GM12878 (cell line): ENCODE measurements at regions not wholly inside any gene's neighbourhood (a gene's known extent, or its start where the extent isn't known, plus 50 kb on each side); places are given as distances from the start of the nearest gene placed in this dataset.

Experiments used
- ATAC-seq: fragments of 200-7000 bp; cut with Tn5 transposase; 3 replicates; pipeline ENCODE4 v1.9.1; 2020; ENCODE audit warnings: mild to moderate bottlenecking, moderate library complexity
- BruUV-seq: library from RNA; stranded (reverse); fragments of 400-500 nt; replicated peaks from 2 replicates; lab custom pipeline; 2021; lab: Mats Ljungman, UMichigan
- CTCF ChIA-PET: fragments of 300-600 bp; sonication (Branson Sonifier 250); formaldehyde crosslinking; extraction: SDS; loops from one replicate; lab custom pipeline; 2021; ENCODE audit warnings: inconsistent platforms; lab: Yijun Ruan, JAX
- POLR2A ChIA-PET: fragments of 350-600 bp; formaldehyde crosslinking; extraction: SDS; loops from one replicate; lab custom pipeline; 2021; ENCODE audit warnings: inconsistent platforms; lab: Charles Lee
- RAD21 ChIA-PET: fragments of 300-600 bp; sonication (Branson Sonifier 250); formaldehyde crosslinking; loops from one replicate; lab custom pipeline; 2023; ENCODE audit warnings: antibody characterized with exemption; ENCODE audit not compliant: unreplicated experiment; lab: Charles Lee
- SMC1A ChIA-PET: fragments of 300-600 bp; sonication (Branson Sonifier 250); formaldehyde crosslinking; loops from one replicate; lab custom pipeline; 2023; ENCODE audit not compliant: unreplicated experiment, uncharacterized antibody; lab: Charles Lee
- DNase-seq: peaks from one replicate; pipeline ENCODE4 v3.0.0-alpha.2; 2011; ENCODE audit warnings: low read depth, low spot score
- FAIRE-seq: peaks from 3 replicates; lab custom pipeline; 2011; peaks lifted over from hg19 to GRCh38; lab: Jason Lieb, UNC
- H2AFZ ChIP-seq: 2 replicates; pipeline ENCODE4 v1.6.0; 2011; ENCODE audit warnings: low read depth, low read length, control low read depth; ENCODE audit not compliant: control insufficient read depth
- H3K27ac ChIP-seq: 2 replicates; pipeline ENCODE4 v1.5.1; 2011; ENCODE audit warnings: control low read depth; ENCODE audit not compliant: control insufficient read depth, insufficient read depth
- H3K27me3 ChIP-seq, 2 experiments: replicated peaks in 1 of 2; 2 replicates each; pipeline versions ENCODE4 v1.6.0 to v1.6.1; 2011; ENCODE audit warnings: low read length in 1 of 2; ENCODE audit not compliant: control insufficient read depth in 2 of 2, insufficient read depth in 2 of 2
- H3K36me3 ChIP-seq, 2 experiments: 2 replicates each; pipeline ENCODE4 v1.5.1; 2011; ENCODE audit warnings: low read length in 1 of 2; ENCODE audit not compliant: control insufficient read depth in 2 of 2, insufficient read depth in 2 of 2
- H3K4me1 ChIP-seq: 2 replicates; pipeline ENCODE4 v1.6.1; 2011; ENCODE audit warnings: mild to moderate bottlenecking, low read length, moderate library complexity, mixed read lengths; ENCODE audit not compliant: control insufficient read depth, insufficient read depth
- H3K4me2 ChIP-seq: 2 replicates; pipeline ENCODE4 v1.6.0; 2011; ENCODE audit warnings: control low read depth; ENCODE audit not compliant: control insufficient read depth, insufficient read depth
- H3K4me3 ChIP-seq: fragments of 200-600 bp; sonication (generic); 2 replicates; pipeline ENCODE4 v1.5.1; 2016
- H3K79me2 ChIP-seq: 2 replicates; pipeline ENCODE4 v1.6.0; 2011; ENCODE audit warnings: low read length; ENCODE audit not compliant: control insufficient read depth, insufficient read depth
- H3K9ac ChIP-seq: 2 replicates; pipeline ENCODE4 v1.8.0; 2011; ENCODE audit warnings: low read length, control low read depth, mixed read lengths; ENCODE audit not compliant: control insufficient read depth, insufficient read depth
- H3K9me3 ChIP-seq: replicated peaks from 3 replicates; pipeline ENCODE4 v1.5.1; 2011; ENCODE audit warnings: mild to moderate bottlenecking, low read length; ENCODE audit not compliant: control insufficient read depth, insufficient read depth
- H4K20me1 ChIP-seq: 2 replicates; pipeline ENCODE4 v1.6.0; 2011; ENCODE audit not compliant: control insufficient read depth, insufficient read depth
- ATF7 ChIP-seq: fragments of 450-650 bp; IDR thresholded peaks from 2 replicates; pipeline ENCODE4 v1.6.1; 2016; ENCODE audit warnings: low read depth, mild to moderate bottlenecking
- BHLHE40 ChIP-seq, 2 experiments: fragments of 450-650 bp in 1 of 2; IDR thresholded peaks; 2 replicates each; pipeline ENCODE4 v1.6.1; 2011 to 2017; ENCODE audit warnings: low read depth in 2 of 2, borderline replicate concordance in 1 of 2, improper control_type of control experiment in 1 of 2, low read length in 1 of 2, mild to moderate bottlenecking in 1 of 2
- NFIC ChIP-seq: IDR thresholded peaks from 2 replicates; pipeline ENCODE4 v1.6.1; 2012; ENCODE audit warnings: low read depth, mild to moderate bottlenecking, inconsistent platforms, low read length, moderate library complexity
- RAD21 ChIP-seq: IDR thresholded peaks from 2 replicates; pipeline ENCODE4 v1.6.1; 2011; ENCODE audit warnings: mild to moderate bottlenecking, low read depth, low read length, moderate library complexity; ENCODE audit not compliant: insufficient read depth
- RUNX3 ChIP-seq: IDR thresholded peaks from 2 replicates; pipeline ENCODE4 v1.6.1; 2012; ENCODE audit warnings: low read length, inconsistent platforms
- SMAD1 ChIP-seq: fragments of 450-650 bp; IDR thresholded peaks from 2 replicates; pipeline ENCODE4 v1.6.1; 2018; ENCODE audit warnings: mild to moderate bottlenecking, low read depth; ENCODE audit not compliant: partially characterized antibody
- SMAD5 ChIP-seq: IDR thresholded peaks from 2 replicates; pipeline ENCODE4 v1.6.1; 2016; ENCODE audit warnings: antibody characterized with exemption, low read depth
- SPI1 ChIP-seq: IDR thresholded peaks from 2 replicates; pipeline ENCODE4 v1.6.1; 2011; ENCODE audit warnings: low read depth, mild to moderate bottlenecking, low read length, moderate library complexity, borderline replicate concordance; ENCODE audit not compliant: insufficient read depth
- STAT1 ChIP-seq: fragments of 450-650 bp; conservative IDR thresholded peaks from 2 replicates; pipeline ENCODE4 v1.6.1; 2014; ENCODE audit warnings: antibody characterized with exemption, mild to moderate bottlenecking
- TAF1 ChIP-seq: IDR thresholded peaks from 2 replicates; pipeline ENCODE4 v1.6.1; 2011; ENCODE audit warnings: mild to moderate bottlenecking, low read depth, low read length, borderline replicate concordance
- TARDBP ChIP-seq: IDR thresholded peaks from 2 replicates; pipeline ENCODE4 v1.6.1; 2016; ENCODE audit warnings: borderline replicate concordance
- WRNIP1 ChIP-seq: IDR thresholded peaks from 2 replicates; pipeline ENCODE4 v1.6.1; 2011; ENCODE audit warnings: low read depth, low read length, improper control_type of control experiment, borderline replicate concordance
- YBX1 ChIP-seq: fragments of 450-650 bp; IDR thresholded peaks from 2 replicates; pipeline ENCODE4 v1.6.1; 2016; ENCODE audit warnings: antibody characterized with exemption
- YY1 ChIP-seq: IDR thresholded peaks from 2 replicates; pipeline ENCODE4 v1.6.1; 2011; ENCODE audit warnings: low read depth, mild to moderate bottlenecking, low read length
- ZBED1 ChIP-seq: IDR thresholded peaks from 2 replicates; pipeline ENCODE4 v1.6.1; 2016; ENCODE audit warnings: borderline replicate concordance
- ZNF384 ChIP-seq: IDR thresholded peaks from 2 replicates; pipeline ENCODE4 v1.6.1; 2012; ENCODE audit warnings: low read depth, mild to moderate bottlenecking, low read length, improper control_type of control experiment, borderline replicate concordance
- WGBS: methylation state at CpG from one replicate; pipeline ENCODE4 v1.1.6; 2016; ENCODE audit warnings: low lambda C conversion rate; ENCODE audit not compliant: insufficient replicate concordance, insufficient coverage; ENCODE audit errors: missing lambda C conversion rate; 5-methylcytosine and 5-hydroxymethylcytosine counted together
- in situ Hi-C: fragments of 300-500 bp; cut with MboI; formaldehyde crosslinking; loops from 9 replicates; pipeline ENCODE4 v1.14.3; 2018; ENCODE audit warnings: mixed read lengths
- intact Hi-C: fragments of 100-400 bp; cut with micrococcal nuclease; formaldehyde crosslinking; loops from one replicate; pipeline ENCODE4 v1.14.2; 2022; ENCODE audit not compliant: unreplicated experiment
- TF ChIP-seq, protein P1 (sequence below): fragments of 450-650 bp; IDR thresholded peaks from 2 replicates; pipeline ENCODE4 v1.6.1; 2017; ENCODE audit warnings: borderline replicate concordance
- TF ChIP-seq, protein P2 (sequence below): IDR thresholded peaks from 2 replicates; pipeline ENCODE4 v1.6.1; 2012; ENCODE audit warnings: low read length, inconsistent platforms
- TF ChIP-seq, protein P3 (sequence below): fragments of 450-650 bp; IDR thresholded peaks from 2 replicates; pipeline ENCODE4 v1.6.1; 2017; ENCODE audit warnings: low read depth, mild to moderate bottlenecking, moderate library complexity
- TF ChIP-seq, protein P4 (sequence below), 3 experiments: IDR thresholded peaks in 2 of 3; conservative IDR thresholded peaks in 1 of 3; 2 replicates each; pipeline ENCODE4 v1.5.1; 2011; ENCODE audit warnings: low read depth in 3 of 3, low read length in 3 of 3, mild to moderate bottlenecking in 3 of 3, control low read depth in 2 of 3, moderate library complexity in 2 of 3, inconsistent platforms in 1 of 3, mixed read lengths in 1 of 3; ENCODE audit not compliant: control insufficient read depth in 2 of 3, insufficient read depth in 1 of 3; ENCODE audit errors: extremely low read depth in 1 of 3

DNA sequence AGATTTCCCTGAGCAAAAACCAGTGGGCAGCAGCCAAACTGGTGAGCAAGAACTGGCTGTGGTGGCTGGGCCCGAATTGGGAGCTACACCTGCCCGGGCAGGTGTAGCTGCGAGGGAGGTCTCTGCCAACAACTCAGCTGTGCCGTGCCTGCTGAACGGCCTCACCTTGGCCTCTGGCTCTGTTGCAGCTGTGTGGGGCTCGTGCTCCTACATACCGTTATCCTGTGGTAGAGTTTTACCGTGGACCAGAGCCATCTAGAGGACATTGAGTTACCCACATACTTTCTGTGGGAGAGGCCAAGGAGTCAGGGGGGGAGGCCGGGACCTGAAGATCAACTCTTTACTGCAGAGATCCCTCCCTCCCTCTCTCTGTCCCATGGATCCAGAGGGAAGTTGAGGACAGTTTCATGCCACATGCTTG is 113.2 kb downstream of the TM9SF2 start:
- no peaks in the 10 kb centered on the region; the same call in 1 of the 2 replicates for H3K79me2 ChIP-seq
- no peak overlapping the region for H3K27ac ChIP-seq
- no peak overlapping the region for H2AFZ ChIP-seq
- no peak for DNase-seq
- ChIA-PET CTCF (interaction anchor here (0.6 to 2.6 kb wide), 10 partner anchors 8 to 1588 kb away, joined by 3 to 14 read pairs (median 4); partner anchors contain the start of gene CLYBL), RAD21 (interaction anchor here (1.3 kb wide), 1 partner anchor 12 kb away, joined by 4 read pairs; no protein-coding TSS in a partner anchor), POLR2A (interaction anchor here (0.5 kb wide), 1 partner anchor 142 kb away, joined by 8 read pairs; no protein-coding TSS in a partner anchor), SMC1A (interaction anchor here (1.1 kb wide), 1 partner anchor 109 kb away, joined by 3 read pairs; no protein-coding TSS in a partner anchor)
- H3K4me1 ChIP-seq = no peaks in the 10 kb centered on the region
- no peaks in the 10 kb centered on the region for H3K9me3 ChIP-seq
- 32% methylated on average over 9 of the region's 9 CpGs for WGBS
- H3K36me3 ChIP-seq = no peaks in the 10 kb centered on the region
- no peak overlapping the region for H3K4me3 ChIP-seq
- no peak overlapping the region for H3K4me2 ChIP-seq
- BruUV-seq = no TSS peak
- H4K20me1 ChIP-seq = no peaks in the 10 kb centered on the region
- H3K9ac ChIP-seq = no peak overlapping the region
- no peaks in the 10 kb centered on the region for H3K27me3 ChIP-seq
- intact Hi-C loops (no loop called here), in situ Hi-C loops (no loop called here)
- FAIRE-seq = no peak
- ATAC-seq = peak; percentile 88
- no peak for TF ChIP-seq ZNF384
- TF ChIP-seq, protein P1, sequence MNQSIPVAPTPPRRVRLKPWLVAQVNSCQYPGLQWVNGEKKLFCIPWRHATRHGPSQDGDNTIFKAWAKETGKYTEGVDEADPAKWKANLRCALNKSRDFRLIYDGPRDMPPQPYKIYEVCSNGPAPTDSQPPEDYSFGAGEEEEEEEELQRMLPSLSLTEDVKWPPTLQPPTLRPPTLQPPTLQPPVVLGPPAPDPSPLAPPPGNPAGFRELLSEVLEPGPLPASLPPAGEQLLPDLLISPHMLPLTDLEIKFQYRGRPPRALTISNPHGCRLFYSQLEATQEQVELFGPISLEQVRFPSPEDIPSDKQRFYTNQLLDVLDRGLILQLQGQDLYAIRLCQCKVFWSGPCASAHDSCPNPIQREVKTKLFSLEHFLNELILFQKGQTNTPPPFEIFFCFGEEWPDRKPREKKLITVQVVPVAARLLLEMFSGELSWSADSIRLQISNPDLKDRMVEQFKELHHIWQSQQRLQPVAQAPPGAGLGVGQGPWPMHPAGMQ = no peak
- peak; percentile 32; the same call in 1 of the 2 replicates for TF ChIP-seq RUNX3
- TF ChIP-seq, protein P2, sequence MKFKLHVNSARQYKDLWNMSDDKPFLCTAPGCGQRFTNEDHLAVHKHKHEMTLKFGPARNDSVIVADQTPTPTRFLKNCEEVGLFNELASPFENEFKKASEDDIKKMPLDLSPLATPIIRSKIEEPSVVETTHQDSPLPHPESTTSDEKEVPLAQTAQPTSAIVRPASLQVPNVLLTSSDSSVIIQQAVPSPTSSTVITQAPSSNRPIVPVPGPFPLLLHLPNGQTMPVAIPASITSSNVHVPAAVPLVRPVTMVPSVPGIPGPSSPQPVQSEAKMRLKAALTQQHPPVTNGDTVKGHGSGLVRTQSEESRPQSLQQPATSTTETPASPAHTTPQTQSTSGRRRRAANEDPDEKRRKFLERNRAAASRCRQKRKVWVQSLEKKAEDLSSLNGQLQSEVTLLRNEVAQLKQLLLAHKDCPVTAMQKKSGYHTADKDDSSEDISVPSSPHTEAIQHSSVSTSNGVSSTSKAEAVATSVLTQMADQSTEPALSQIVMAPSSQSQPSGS = no peak
- no peak for TF ChIP-seq YBX1
- no peak for TF ChIP-seq ATF7
- TF ChIP-seq STAT1 = no peak
- TF ChIP-seq YY1 = no peak
- no peak for TF ChIP-seq SPI1
- TF ChIP-seq TAF1 = no peak
- no peak for TF ChIP-seq WRNIP1
- TF ChIP-seq, protein P3, sequence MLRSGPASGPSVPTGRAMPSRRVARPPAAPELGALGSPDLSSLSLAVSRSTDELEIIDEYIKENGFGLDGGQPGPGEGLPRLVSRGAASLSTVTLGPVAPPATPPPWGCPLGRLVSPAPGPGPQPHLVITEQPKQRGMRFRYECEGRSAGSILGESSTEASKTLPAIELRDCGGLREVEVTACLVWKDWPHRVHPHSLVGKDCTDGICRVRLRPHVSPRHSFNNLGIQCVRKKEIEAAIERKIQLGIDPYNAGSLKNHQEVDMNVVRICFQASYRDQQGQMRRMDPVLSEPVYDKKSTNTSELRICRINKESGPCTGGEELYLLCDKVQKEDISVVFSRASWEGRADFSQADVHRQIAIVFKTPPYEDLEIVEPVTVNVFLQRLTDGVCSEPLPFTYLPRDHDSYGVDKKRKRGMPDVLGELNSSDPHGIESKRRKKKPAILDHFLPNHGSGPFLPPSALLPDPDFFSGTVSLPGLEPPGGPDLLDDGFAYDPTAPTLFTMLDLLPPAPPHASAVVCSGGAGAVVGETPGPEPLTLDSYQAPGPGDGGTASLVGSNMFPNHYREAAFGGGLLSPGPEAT = no peak
- no peak for TF ChIP-seq SMAD1
- no peak for TF ChIP-seq ZBED1
- TF ChIP-seq BHLHE40 (IDR thresholded peaks at IDR 0.05; ENCODE audit: borderline replicate concordance in 1 of 2, low read depth in 2 of 2, low read length in 1 of 2) = peak in 1 of 2 experiments; percentile 16; a peak in 1 of 4 replicates
- peak; percentile 52 for TF ChIP-seq RAD21
- TF ChIP-seq SMAD5 = no peak
- TF ChIP-seq TARDBP = no peak
- TF ChIP-seq, protein P4, sequence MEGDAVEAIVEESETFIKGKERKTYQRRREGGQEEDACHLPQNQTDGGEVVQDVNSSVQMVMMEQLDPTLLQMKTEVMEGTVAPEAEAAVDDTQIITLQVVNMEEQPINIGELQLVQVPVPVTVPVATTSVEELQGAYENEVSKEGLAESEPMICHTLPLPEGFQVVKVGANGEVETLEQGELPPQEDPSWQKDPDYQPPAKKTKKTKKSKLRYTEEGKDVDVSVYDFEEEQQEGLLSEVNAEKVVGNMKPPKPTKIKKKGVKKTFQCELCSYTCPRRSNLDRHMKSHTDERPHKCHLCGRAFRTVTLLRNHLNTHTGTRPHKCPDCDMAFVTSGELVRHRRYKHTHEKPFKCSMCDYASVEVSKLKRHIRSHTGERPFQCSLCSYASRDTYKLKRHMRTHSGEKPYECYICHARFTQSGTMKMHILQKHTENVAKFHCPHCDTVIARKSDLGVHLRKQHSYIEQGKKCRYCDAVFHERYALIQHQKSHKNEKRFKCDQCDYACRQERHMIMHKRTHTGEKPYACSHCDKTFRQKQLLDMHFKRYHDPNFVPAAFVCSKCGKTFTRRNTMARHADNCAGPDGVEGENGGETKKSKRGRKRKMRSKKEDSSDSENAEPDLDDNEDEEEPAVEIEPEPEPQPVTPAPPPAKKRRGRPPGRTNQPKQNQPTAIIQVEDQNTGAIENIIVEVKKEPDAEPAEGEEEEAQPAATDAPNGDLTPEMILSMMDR (IDR thresholded peaks at IDR 0.05 in 2 of 3, conservative IDR thresholded peaks at IDR 0.05 in 1 of 3; ENCODE audit: control insufficient read depth in 2 of 3, extremely low read depth in 1 of 3, insufficient read depth in 1 of 3, low read depth in 3 of 3, low read length in 3 of 3) = peak; percentile 29 to 51 (median 45); a peak in 4 of 6 replicates
- TF ChIP-seq NFIC = no peak
